ENCODE measurements at regions not wholly inside any gene's neighbourhood (a gene's known extent, or its start where the extent isn't known, plus 50 kb on each side); places are given as distances from the start of the nearest gene placed in this dataset.

DNA sequence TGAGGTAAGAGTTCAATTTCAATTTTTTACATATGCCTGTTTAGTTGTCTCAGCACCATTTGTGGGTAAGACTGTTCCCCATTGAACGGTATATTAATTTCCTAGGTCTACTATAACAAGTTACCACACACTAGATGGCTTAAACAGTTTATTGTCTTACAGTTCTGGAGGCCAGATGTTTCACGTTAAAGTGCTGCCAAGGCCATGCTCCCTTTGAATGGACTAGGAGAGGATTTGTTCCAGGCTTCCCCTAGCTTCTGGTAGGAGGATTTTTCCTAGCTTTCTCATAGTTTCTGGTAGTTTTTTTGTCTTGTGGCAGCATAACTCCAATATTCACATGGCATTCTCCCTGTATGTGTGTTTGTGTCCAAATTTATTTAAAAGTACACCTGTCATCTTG is 149.3 kb upstream of the CYSLTR1 start:
- TF ChIP-seq, protein P1, sequence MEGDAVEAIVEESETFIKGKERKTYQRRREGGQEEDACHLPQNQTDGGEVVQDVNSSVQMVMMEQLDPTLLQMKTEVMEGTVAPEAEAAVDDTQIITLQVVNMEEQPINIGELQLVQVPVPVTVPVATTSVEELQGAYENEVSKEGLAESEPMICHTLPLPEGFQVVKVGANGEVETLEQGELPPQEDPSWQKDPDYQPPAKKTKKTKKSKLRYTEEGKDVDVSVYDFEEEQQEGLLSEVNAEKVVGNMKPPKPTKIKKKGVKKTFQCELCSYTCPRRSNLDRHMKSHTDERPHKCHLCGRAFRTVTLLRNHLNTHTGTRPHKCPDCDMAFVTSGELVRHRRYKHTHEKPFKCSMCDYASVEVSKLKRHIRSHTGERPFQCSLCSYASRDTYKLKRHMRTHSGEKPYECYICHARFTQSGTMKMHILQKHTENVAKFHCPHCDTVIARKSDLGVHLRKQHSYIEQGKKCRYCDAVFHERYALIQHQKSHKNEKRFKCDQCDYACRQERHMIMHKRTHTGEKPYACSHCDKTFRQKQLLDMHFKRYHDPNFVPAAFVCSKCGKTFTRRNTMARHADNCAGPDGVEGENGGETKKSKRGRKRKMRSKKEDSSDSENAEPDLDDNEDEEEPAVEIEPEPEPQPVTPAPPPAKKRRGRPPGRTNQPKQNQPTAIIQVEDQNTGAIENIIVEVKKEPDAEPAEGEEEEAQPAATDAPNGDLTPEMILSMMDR (IDR thresholded peaks at IDR 0.05): no peak
- TF ChIP-seq POLR2A (IDR thresholded peaks at IDR 0.05): no peak

Data from body of pancreas (tissue), 4 donors.